B cell (primary cell): ENCODE measurements at regions not wholly inside any gene's neighbourhood (a gene's known extent, or its start where the extent isn't known, plus 50 kb on each side); places are given as distances from the start of the nearest gene placed in this dataset.
"Not testable (repeated sequence)": the region's sequence is repeated elsewhere in the genome, so short reads cannot be mapped to it uniquely, and the experiment has no call there.

Experiments used
- ATAC-seq: fragments of 200-7000 bp; cut with Tn5 transposase; one replicate; pipeline ENCODE4 v1.10.0; 2021; ENCODE audit warnings: low read depth, mild to moderate bottlenecking, moderate number of reproducible peaks, moderate library complexity
- CTCF ChIA-PET: fragments of 350-600 bp; sonication (Branson Sonifier 250); formaldehyde crosslinking; loops from one replicate; lab custom pipeline; 2021; ENCODE audit warnings: antibody characterized with exemption, inconsistent platforms; lab: Charles Lee
- POLR2A ChIA-PET: fragments of 350-600 bp; sonication (Branson Sonifier 250); formaldehyde crosslinking; loops from one replicate; lab custom pipeline; 2021; ENCODE audit warnings: antibody characterized with exemption; lab: Charles Lee
- DNase-seq: peaks from one replicate; pipeline ENCODE4 v3.0.0; 2013
- H2AFZ ChIP-seq: 2 replicates; pipeline ENCODE4 v1.6.1; 2012; ENCODE audit warnings: mild to moderate bottlenecking, low read depth, low read length; ENCODE audit not compliant: insufficient read depth, poor library complexity, severe bottlenecking
- H3K27ac ChIP-seq, 2 donors: 1 replicate in 1 of 2; 2 replicates in 1 of 2; pipeline ENCODE4 v1.5.1; 2012 to 2013; ENCODE audit warnings: low read length in 2 of 2, mild to moderate bottlenecking in 2 of 2, moderate library complexity in 1 of 2
- H3K27me3 ChIP-seq, 4 experiments: fragments of 200-600 bp in 1 of 4; sonication (generic) in 1 of 4; replicated peaks in 1 of 4; 1 replicate in 2 of 4; 2 replicates in 2 of 4; pipeline versions ENCODE4 v1.6.1 to v1.7.0; 2013 to 2016; ENCODE audit warnings: low read length in 3 of 4, mild to moderate bottlenecking in 2 of 4, mixed read lengths in 1 of 4, moderate library complexity in 1 of 4; ENCODE audit not compliant: insufficient read depth in 4 of 4, control insufficient read depth in 3 of 4; ENCODE audit errors: control extremely low read depth in 1 of 4
- H3K36me3 ChIP-seq, 2 experiments: replicated peaks in 1 of 2; 1 replicate in 1 of 2; 2 replicates in 1 of 2; pipeline versions ENCODE4 v1.6.1 to v1.7.1; 2013; ENCODE audit warnings: low read length in 1 of 2; ENCODE audit not compliant: insufficient read depth in 2 of 2, control insufficient read depth in 1 of 2; ENCODE audit errors: control extremely low read depth in 1 of 2, extremely low read depth in 1 of 2
- H3K4me1 ChIP-seq, 2 donors: fragments of 200-600 bp in 1 of 2; sonication (generic) in 1 of 2; 1 replicate in 1 of 2; 2 replicates in 1 of 2; pipeline versions ENCODE4 v1.5.1 to v1.6.1; 2013 to 2017; ENCODE audit warnings: low read length in 2 of 2; ENCODE audit not compliant: control insufficient read depth in 2 of 2, insufficient read depth in 2 of 2
- H3K4me2 ChIP-seq: replicated peaks from 2 replicates; pipeline ENCODE3; 2012; ENCODE audit warnings: mild to moderate bottlenecking, low read depth, low read length; ENCODE audit not compliant: poor library complexity, severe bottlenecking
- H3K4me3 ChIP-seq, 5 experiments: fragments of 200-600 bp in 1 of 5; sonication (generic) in 1 of 5; 1 replicate in 3 of 5; 2 replicates in 2 of 5; pipeline versions ENCODE4 v1.5.1 to v1.7.0; 2011 to 2016; ENCODE audit warnings: low read length in 4 of 5, mild to moderate bottlenecking in 4 of 5, low read depth in 2 of 5, control low read depth in 1 of 5, moderate library complexity in 1 of 5; ENCODE audit not compliant: insufficient read depth in 1 of 5; ENCODE audit errors: control extremely low read depth in 1 of 5, extremely low read depth in 1 of 5
- H3K79me2 ChIP-seq: fragments of 200-600 bp; sonication (generic); one replicate; pipeline ENCODE4 v1.6.0; 2016; ENCODE audit warnings: low read length; ENCODE audit not compliant: control insufficient read depth, insufficient read depth
- H3K9ac ChIP-seq: fragments of 200-600 bp; sonication (generic); 2 replicates; pipeline ENCODE4 v1.6.1; 2017; ENCODE audit warnings: mild to moderate bottlenecking, low read length, moderate library complexity
- H3K9me3 ChIP-seq, 3 donors: one replicate each; pipeline versions ENCODE4 v1.6.1 to v1.7.1; 2013; ENCODE audit warnings: low read length in 2 of 3; ENCODE audit not compliant: control insufficient read depth in 2 of 3, insufficient read depth in 1 of 3; ENCODE audit errors: control extremely low read depth in 1 of 3
- H4K20me1 ChIP-seq: 2 replicates; pipeline ENCODE4 v1.6.0; 2012; ENCODE audit warnings: mild to moderate bottlenecking, low read length; ENCODE audit not compliant: insufficient read depth, control insufficient read depth, poor library complexity, severe bottlenecking
- H3K27ac Mint-ChIP-seq: one replicate; pipeline ENCODE4 v1.8.0; 2021; ENCODE audit warnings: mixed read lengths
- H3K27me3 Mint-ChIP-seq: one replicate; pipeline ENCODE4 v1.8.0; 2021; ENCODE audit warnings: mixed read lengths
- H3K4me1 Mint-ChIP-seq: one replicate; pipeline ENCODE4 v1.8.0; 2021; ENCODE audit warnings: mixed read lengths
- H3K4me3 Mint-ChIP-seq: one replicate; pipeline ENCODE4 v1.8.0; 2021; ENCODE audit warnings: mixed read lengths
- H3K9me3 Mint-ChIP-seq: one replicate; pipeline ENCODE4 v1.8.0; 2022; ENCODE audit warnings: mixed read lengths; ENCODE audit not compliant: insufficient read depth
- WGBS: methylation state at CpG from one replicate; pipeline ENCODE4 v1.1.5; 2013; ENCODE audit warnings: missing lambda C conversion rate; ENCODE audit not compliant: insufficient coverage; 5-methylcytosine and 5-hydroxymethylcytosine counted together
- intact Hi-C: fragments of 100-400 bp; cut with micrococcal nuclease; formaldehyde crosslinking; loops from one replicate; pipeline ENCODE4 v1.10.0; 2022

DNA sequence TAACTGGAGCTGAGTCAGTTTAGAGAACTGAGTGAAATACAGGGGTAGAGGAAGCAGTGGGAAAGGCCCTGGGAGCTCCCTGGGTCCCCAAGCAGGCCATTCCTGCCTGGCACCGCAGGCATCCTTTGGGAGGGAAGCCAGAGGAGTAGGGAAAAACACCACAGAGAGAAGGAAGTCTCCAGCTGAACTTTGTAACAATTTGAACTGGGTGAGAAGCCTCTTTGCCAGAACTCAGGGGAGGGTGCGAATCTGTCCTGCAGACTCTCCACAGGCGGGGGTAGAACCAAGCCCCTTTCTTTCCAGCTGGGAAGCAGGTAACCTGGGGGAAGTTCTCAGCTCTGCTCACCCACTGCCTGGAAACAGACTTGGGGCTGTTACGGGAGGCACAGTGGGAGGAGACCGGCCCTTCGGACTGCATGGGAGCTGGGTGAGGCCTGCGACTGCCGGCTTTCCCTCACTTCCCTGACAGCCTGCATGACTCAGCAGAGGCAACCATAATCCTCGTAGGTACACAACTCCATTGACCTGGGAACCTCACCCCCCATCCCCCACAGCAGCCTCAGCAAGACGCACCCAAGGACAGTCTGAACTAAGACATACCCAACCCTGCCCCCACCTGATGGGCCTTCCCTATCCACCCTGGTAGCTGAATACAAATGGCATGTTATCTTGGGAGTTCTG lies 110.1 kb downstream of the ARHGAP11B start:
- H3K9me3 ChIP-seq, H2AFZ ChIP-seq, intact Hi-C loops, H3K4me3 Mint-ChIP-seq, H3K27ac Mint-ChIP-seq, H3K27me3 ChIP-seq, H3K4me1 ChIP-seq, H3K9ac ChIP-seq, H4K20me1 ChIP-seq, H3K4me3 ChIP-seq, H3K27me3 Mint-ChIP-seq, ATAC-seq, H3K4me2 ChIP-seq, CTCF ChIA-PET, H3K4me1 Mint-ChIP-seq, H3K36me3 ChIP-seq, H3K9me3 Mint-ChIP-seq, H3K27ac ChIP-seq, DNase-seq, POLR2A ChIA-PET, H3K79me2 ChIP-seq: not testable (repeated sequence)
- 97% methylated on average over 6 of the region's 10 CpGs for WGBS

DNA sequence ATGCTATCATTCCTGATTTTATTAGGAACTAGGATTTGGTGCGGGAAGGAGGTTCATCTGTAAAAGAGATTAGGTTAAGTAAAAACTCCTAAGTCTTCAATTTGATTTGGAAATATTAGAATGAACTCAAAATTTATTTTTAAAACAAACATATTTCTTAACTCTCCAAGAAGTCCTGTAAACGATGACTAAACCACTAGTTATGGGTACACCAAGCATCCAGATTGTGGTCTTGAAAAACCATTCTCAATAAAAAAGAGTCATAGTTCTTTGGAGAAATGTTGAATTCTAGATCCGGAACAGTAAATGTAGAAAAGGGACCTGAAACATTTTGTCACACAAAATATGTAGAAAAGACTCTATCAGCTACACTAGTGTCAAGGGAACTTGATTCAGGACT lies 116.9 kb downstream of the ARHGAP11B start:
- CTCF ChIA-PET, POLR2A ChIA-PET: not testable (repeated sequence)

DNA sequence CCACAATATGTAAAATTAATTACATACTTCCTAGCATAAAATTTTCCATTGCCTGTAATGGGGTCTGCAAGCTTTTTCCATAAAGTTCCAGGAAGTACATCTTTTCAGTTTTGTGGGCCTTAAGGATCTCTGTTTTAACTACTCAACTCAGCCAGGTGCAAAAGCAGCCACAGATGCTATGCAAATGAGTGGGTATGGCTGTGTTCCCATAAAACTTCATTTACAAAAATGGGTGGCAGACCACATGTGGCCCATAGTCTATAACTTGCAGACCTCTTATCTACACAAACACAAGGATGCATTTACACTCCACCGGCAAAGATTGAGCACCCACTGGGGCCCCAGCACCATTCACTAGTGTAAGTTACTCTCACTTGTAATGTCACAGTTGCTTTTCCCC lies 123.1 kb downstream of the ARHGAP11B start:
- ATAC-seq, H3K79me2 ChIP-seq, H3K9ac ChIP-seq, CTCF ChIA-PET, H3K9me3 ChIP-seq, H3K4me3 ChIP-seq, H3K4me1 ChIP-seq, H3K27me3 ChIP-seq, intact Hi-C loops, POLR2A ChIA-PET, H3K4me2 ChIP-seq, H3K4me3 Mint-ChIP-seq, DNase-seq, H3K27ac Mint-ChIP-seq, H3K27ac ChIP-seq, H2AFZ ChIP-seq, H3K4me1 Mint-ChIP-seq, H3K36me3 ChIP-seq, H4K20me1 ChIP-seq, H3K9me3 Mint-ChIP-seq, H3K27me3 Mint-ChIP-seq: not testable (repeated sequence)
- WGBS: no CpG with 5 or more reads among the region's 1 CpG

More for the DNA sequence above, 116.9 kb downstream of the ARHGAP11B start:
- H4K20me1 ChIP-seq, H3K27me3 Mint-ChIP-seq, H2AFZ ChIP-seq, H3K27ac Mint-ChIP-seq, H3K4me1 ChIP-seq, H3K36me3 ChIP-seq, H3K4me3 ChIP-seq, H3K9me3 ChIP-seq, H3K27ac ChIP-seq, H3K4me3 Mint-ChIP-seq, ATAC-seq, H3K4me1 Mint-ChIP-seq, intact Hi-C loops, DNase-seq, H3K9me3 Mint-ChIP-seq, H3K9ac ChIP-seq, H3K4me2 ChIP-seq, H3K79me2 ChIP-seq, H3K27me3 ChIP-seq: not testable (repeated sequence)
- no CpG with 5 or more reads among the region's 3 CpGs for WGBS
